GM18498 (cell line): ENCODE measurements at regions not wholly inside any gene's neighbourhood (a gene's known extent, or its start where the extent isn't known, plus 50 kb on each side); places are given as distances from the start of the nearest gene placed in this dataset.
"Not testable (repeated sequence)": the region's sequence is repeated elsewhere in the genome, so short reads cannot be mapped to it uniquely, and the experiment has no call there.

Experiments
- ATAC-seq: cut with Tn5 transposase; IDR thresholded peaks from one replicate; pipeline ENCODE4 v1.9.1; 2021; ENCODE audit warnings: mild to moderate bottlenecking, moderate library complexity; ENCODE audit not compliant: unreplicated experiment

- not testable (repeated sequence) for ATAC-seq
Measured at GRCh38 chr5:164251781-164252180, 746.4 kb downstream of the MAT2B start.

GRCh38 chr5:164253764-164254163 is 748.3 kb downstream of the MAT2B start:
- ATAC-seq, result no peak

GRCh38 chr5:164255598-164256213 is 750.3 kb downstream of the MAT2B start:
- no peak for ATAC-seq

GRCh38 chr5:164256351-164256750 is 750.9 kb downstream of the MAT2B start:
- no peak for ATAC-seq

GRCh38 chr5:164256954-164257353 is 751.5 kb downstream of the MAT2B start:
- no peak for ATAC-seq

GRCh38 chr5:164265566-164265965 is 760.1 kb downstream of the MAT2B start:
- ATAC-seq, result no peak

- ATAC-seq, result no peak
Measured at GRCh38 chr5:164266571-164266970, 761.2 kb downstream of the MAT2B start.

GRCh38 chr5:164277720-164278119 is 772.3 kb downstream of the MAT2B start:
- peak; percentile 80 for ATAC-seq

GRCh38 chr5:164289526-164289925 is 784.1 kb downstream of the MAT2B start:
- no peak for ATAC-seq

- ATAC-seq, result no peak
Measured at GRCh38 chr5:164296603-164297080, 791.2 kb downstream of the MAT2B start.

GRCh38 chr5:164298165-164298564 is 792.7 kb downstream of the MAT2B start:
- ATAC-seq, result no peak

- ATAC-seq, result no peak
Measured at GRCh38 chr5:164300295-164300694, 794.9 kb downstream of the MAT2B start.

- no peak for ATAC-seq
Measured at GRCh38 chr5:164301136-164301535, 795.7 kb downstream of the MAT2B start.

- ATAC-seq, result no peak
Measured at GRCh38 chr5:164301708-164302107, 796.3 kb downstream of the MAT2B start.

- no peak for ATAC-seq
Measured at GRCh38 chr5:164302533-164303235, 797.3 kb downstream of the MAT2B start.

GRCh38 chr5:164303646-164304215 is 798.3 kb downstream of the MAT2B start:
- ATAC-seq, result no peak

GRCh38 chr5:164306662-164307061 is 801.2 kb downstream of the MAT2B start:
- no peak for ATAC-seq

GRCh38 chr5:164312801-164313200 is 807.4 kb downstream of the MAT2B start:
- no peak for ATAC-seq

- ATAC-seq, result no peak
Measured at GRCh38 chr5:164317676-164318075, 812.3 kb downstream of the MAT2B start.

GRCh38 chr5:164319161-164319560 is 813.7 kb downstream of the MAT2B start:
- ATAC-seq, result no peak

GRCh38 chr5:164324239-164324638 is 818.8 kb downstream of the MAT2B start:
- ATAC-seq, result no peak

- ATAC-seq, result no peak
Measured at GRCh38 chr5:164326219-164326618, 820.8 kb downstream of the MAT2B start.
